SK-N-SH treated with all-trans-retinoic acid at 6 μM for 48 hours (cell line): ENCODE measurements at regions not wholly inside any gene's neighbourhood (a gene's known extent, or its start where the extent isn't known, plus 50 kb on each side); places are given as distances from the start of the nearest gene placed in this dataset.

Experiments used
- ATAC-seq: fragments of 200-7000 bp; cut with Tn5 transposase; 3 replicates; pipeline ENCODE4 v1.9.1; 2020; ENCODE audit warnings: mild to moderate bottlenecking, moderate library complexity
- ARNTL ChIP-seq: fragments of 450-650 bp; formaldehyde crosslinking; IDR thresholded peaks from 2 replicates; pipeline ENCODE4 v1.5.0; 2020; ENCODE audit warnings: low read depth, mild to moderate bottlenecking, moderate library complexity, borderline replicate concordance
- BACH2 ChIP-seq: fragments of 250-450 bp; sonication (Bioruptor Pico); IDR thresholded peaks from 2 replicates; pipeline ENCODE4 v1.9.0; 2021; ENCODE audit warnings: mild to moderate bottlenecking, borderline replicate concordance
- CSDC2 ChIP-seq: fragments of 250-450 bp; sonication (Bioruptor Pico); IDR thresholded peaks from 2 replicates; pipeline ENCODE4 v1.5.0; 2020; ENCODE audit warnings: mild to moderate bottlenecking, moderate library complexity
- ESRRG ChIP-seq: fragments of 250-450 bp; sonication (Bioruptor Pico); IDR thresholded peaks from 2 replicates; pipeline ENCODE4 v1.6.1; 2021; ENCODE audit warnings: mild to moderate bottlenecking
- GLIS3 ChIP-seq: fragments of 250-450 bp; sonication (Bioruptor Pico); IDR thresholded peaks from 2 replicates; pipeline ENCODE4 v1.5.0; 2020; ENCODE audit warnings: mild to moderate bottlenecking, moderate library complexity
- ISL1 ChIP-seq: fragments of 250-450 bp; sonication (Bioruptor Pico); IDR thresholded peaks from 2 replicates; pipeline ENCODE4 v2.1.2; 2022; ENCODE audit warnings: mild to moderate bottlenecking, moderate library complexity
- OSR1 ChIP-seq: fragments of 250-450 bp; sonication (Bioruptor Pico); IDR thresholded peaks from 2 replicates; pipeline ENCODE4 v1.8.0; 2022; ENCODE audit warnings: moderate library complexity, mild to moderate bottlenecking, inconsistent platforms
- PATZ1 ChIP-seq: fragments of 250-450 bp; sonication (Bioruptor Pico); IDR thresholded peaks from 2 replicates; pipeline ENCODE4 v1.8.0; 2020; ENCODE audit warnings: mild to moderate bottlenecking, moderate library complexity, borderline replicate concordance
- POU6F1 ChIP-seq: fragments of 250-450 bp; sonication (Bioruptor Pico); IDR thresholded peaks from 2 replicates; pipeline ENCODE4 v1.8.0; 2021; ENCODE audit warnings: low read depth, mild to moderate bottlenecking, moderate library complexity, borderline replicate concordance
- PPARA ChIP-seq: fragments of 250-450 bp; sonication (Bioruptor Pico); IDR thresholded peaks from 2 replicates; pipeline ENCODE4 v1.5.0; 2020; ENCODE audit warnings: mild to moderate bottlenecking, borderline replicate concordance
- RARB ChIP-seq: fragments of 250-450 bp; sonication (Bioruptor Pico); IDR thresholded peaks from 2 replicates; pipeline ENCODE4 v1.8.0; 2021; ENCODE audit warnings: mild to moderate bottlenecking, moderate library complexity
- SNAI2 ChIP-seq: fragments of 250-450 bp; sonication (Bioruptor Pico); IDR thresholded peaks from 2 replicates; pipeline ENCODE4 v1.5.0; 2020; ENCODE audit warnings: mild to moderate bottlenecking, moderate library complexity
- TCF4 ChIP-seq: fragments of 250-450 bp; sonication (Bioruptor Pico); IDR thresholded peaks from 2 replicates; pipeline ENCODE4 v1.8.0; 2021; ENCODE audit warnings: mild to moderate bottlenecking, moderate library complexity, borderline replicate concordance
- TOX ChIP-seq: fragments of 250-450 bp; sonication (Bioruptor Pico); IDR thresholded peaks from 2 replicates; pipeline ENCODE4 v1.8.0; 2021; ENCODE audit warnings: mild to moderate bottlenecking, moderate library complexity, borderline replicate concordance
- ZC3H10 ChIP-seq: fragments of 250-450 bp; sonication (Bioruptor Pico); IDR thresholded peaks from 2 replicates; pipeline ENCODE4 v1.5.1; 2021; ENCODE audit warnings: mild to moderate bottlenecking, moderate library complexity
- ZFP3 ChIP-seq: fragments of 250-450 bp; sonication (Bioruptor Pico); IDR thresholded peaks from 2 replicates; pipeline ENCODE4 v1.5.0; 2020; ENCODE audit warnings: mild to moderate bottlenecking, moderate library complexity
- ZFP30 ChIP-seq: fragments of 450-650 bp; formaldehyde crosslinking; IDR thresholded peaks from 2 replicates; pipeline ENCODE4 v1.5.0; 2022; ENCODE audit warnings: mild to moderate bottlenecking, moderate library complexity
- ZNF565 ChIP-seq: fragments of 450-650 bp; formaldehyde crosslinking; conservative IDR thresholded peaks from 2 replicates; pipeline ENCODE4 v1.5.0; 2020; ENCODE audit warnings: low read depth, mild to moderate bottlenecking, moderate library complexity
- ZNF70 ChIP-seq: fragments of 450-650 bp; formaldehyde crosslinking; IDR thresholded peaks from 2 replicates; pipeline ENCODE4 v1.5.0; 2020; ENCODE audit warnings: mild to moderate bottlenecking, moderate library complexity
- ZNF8 ChIP-seq: fragments of 450-650 bp; formaldehyde crosslinking; IDR thresholded peaks from 2 replicates; pipeline ENCODE4 v1.5.0; 2020; ENCODE audit warnings: mild to moderate bottlenecking, moderate library complexity
- TF ChIP-seq, protein P1 (sequence below): fragments of 250-450 bp; sonication (Bioruptor Pico); IDR thresholded peaks from 2 replicates; pipeline ENCODE4 v1.5.1; 2020; ENCODE audit warnings: low read depth, mild to moderate bottlenecking, moderate library complexity
- TF ChIP-seq, protein P2 (sequence below): fragments of 250-450 bp; sonication (Bioruptor Pico); IDR thresholded peaks from 2 replicates; pipeline ENCODE4 v1.5.1; 2021; ENCODE audit warnings: mild to moderate bottlenecking, moderate library complexity
- TF ChIP-seq, protein P3 (sequence below): fragments of 250-450 bp; sonication (Bioruptor Pico); IDR thresholded peaks from 2 replicates; pipeline ENCODE4 v1.5.0; 2020; ENCODE audit warnings: mild to moderate bottlenecking, moderate library complexity

- no peak for TF ChIP-seq ESRRG (CRISPR knock-in tag)
- TF ChIP-seq, protein P1, sequence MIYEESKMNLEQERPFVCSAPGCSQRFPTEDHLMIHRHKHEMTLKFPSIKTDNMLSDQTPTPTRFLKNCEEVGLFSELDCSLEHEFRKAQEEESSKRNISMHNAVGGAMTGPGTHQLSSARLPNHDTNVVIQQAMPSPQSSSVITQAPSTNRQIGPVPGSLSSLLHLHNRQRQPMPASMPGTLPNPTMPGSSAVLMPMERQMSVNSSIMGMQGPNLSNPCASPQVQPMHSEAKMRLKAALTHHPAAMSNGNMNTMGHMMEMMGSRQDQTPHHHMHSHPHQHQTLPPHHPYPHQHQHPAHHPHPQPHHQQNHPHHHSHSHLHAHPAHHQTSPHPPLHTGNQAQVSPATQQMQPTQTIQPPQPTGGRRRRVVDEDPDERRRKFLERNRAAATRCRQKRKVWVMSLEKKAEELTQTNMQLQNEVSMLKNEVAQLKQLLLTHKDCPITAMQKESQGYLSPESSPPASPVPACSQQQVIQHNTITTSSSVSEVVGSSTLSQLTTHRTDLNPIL (CRISPR knock-in tag), result no peak
- no peak for TF ChIP-seq ZC3H10
- no peak for TF ChIP-seq RARB (CRISPR knock-in tag)
- no peak for TF ChIP-seq SNAI2
- TF ChIP-seq ZNF565 (CRISPR knock-in tag), result no peak
- TF ChIP-seq OSR1 (CRISPR knock-in tag), result no peak
- no peak for TF ChIP-seq ISL1
- TF ChIP-seq ZNF70 (CRISPR knock-in tag), result no peak
- TF ChIP-seq GLIS3 (CRISPR knock-in tag), result no peak
- no peak for TF ChIP-seq CSDC2 (CRISPR knock-in tag)
- TF ChIP-seq ZNF8 (CRISPR knock-in tag), result no peak
- TF ChIP-seq, protein P2, sequence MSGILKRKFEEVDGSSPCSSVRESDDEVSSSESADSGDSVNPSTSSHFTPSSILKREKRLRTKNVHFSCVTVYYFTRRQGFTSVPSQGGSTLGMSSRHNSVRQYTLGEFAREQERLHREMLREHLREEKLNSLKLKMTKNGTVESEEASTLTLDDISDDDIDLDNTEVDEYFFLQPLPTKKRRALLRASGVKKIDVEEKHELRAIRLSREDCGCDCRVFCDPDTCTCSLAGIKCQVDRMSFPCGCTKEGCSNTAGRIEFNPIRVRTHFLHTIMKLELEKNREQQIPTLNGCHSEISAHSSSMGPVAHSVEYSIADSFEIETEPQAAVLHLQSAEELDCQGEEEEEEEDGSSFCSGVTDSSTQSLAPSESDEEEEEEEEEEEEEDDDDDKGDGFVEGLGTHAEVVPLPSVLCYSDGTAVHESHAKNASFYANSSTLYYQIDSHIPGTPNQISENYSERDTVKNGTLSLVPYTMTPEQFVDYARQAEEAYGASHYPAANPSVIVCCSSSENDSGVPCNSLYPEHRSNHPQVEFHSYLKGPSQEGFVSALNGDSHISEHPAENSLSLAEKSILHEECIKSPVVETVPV, result no peak
- TF ChIP-seq BACH2, result no peak
- TF ChIP-seq ZFP3 (CRISPR knock-in tag), result no peak
- TF ChIP-seq, protein P3, sequence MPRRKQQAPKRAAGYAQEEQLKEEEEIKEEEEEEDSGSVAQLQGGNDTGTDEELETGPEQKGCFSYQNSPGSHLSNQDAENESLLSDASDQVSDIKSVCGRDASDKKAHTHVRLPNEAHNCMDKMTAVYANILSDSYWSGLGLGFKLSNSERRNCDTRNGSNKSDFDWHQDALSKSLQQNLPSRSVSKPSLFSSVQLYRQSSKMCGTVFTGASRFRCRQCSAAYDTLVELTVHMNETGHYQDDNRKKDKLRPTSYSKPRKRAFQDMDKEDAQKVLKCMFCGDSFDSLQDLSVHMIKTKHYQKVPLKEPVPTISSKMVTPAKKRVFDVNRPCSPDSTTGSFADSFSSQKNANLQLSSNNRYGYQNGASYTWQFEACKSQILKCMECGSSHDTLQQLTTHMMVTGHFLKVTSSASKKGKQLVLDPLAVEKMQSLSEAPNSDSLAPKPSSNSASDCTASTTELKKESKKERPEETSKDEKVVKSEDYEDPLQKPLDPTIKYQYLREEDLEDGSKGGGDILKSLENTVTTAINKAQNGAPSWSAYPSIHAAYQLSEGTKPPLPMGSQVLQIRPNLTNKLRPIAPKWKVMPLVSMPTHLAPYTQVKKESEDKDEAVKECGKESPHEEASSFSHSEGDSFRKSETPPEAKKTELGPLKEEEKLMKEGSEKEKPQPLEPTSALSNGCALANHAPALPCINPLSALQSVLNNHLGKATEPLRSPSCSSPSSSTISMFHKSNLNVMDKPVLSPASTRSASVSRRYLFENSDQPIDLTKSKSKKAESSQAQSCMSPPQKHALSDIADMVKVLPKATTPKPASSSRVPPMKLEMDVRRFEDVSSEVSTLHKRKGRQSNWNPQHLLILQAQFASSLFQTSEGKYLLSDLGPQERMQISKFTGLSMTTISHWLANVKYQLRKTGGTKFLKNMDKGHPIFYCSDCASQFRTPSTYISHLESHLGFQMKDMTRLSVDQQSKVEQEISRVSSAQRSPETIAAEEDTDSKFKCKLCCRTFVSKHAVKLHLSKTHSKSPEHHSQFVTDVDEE (CRISPR knock-in tag), result no peak
- no peak for TF ChIP-seq ZFP30 (CRISPR knock-in tag)
- no peak for ATAC-seq
These were observed 131.6 kb upstream of the FRMD6 start for GRCh38 chr14:51520087-51520486.

GRCh38 chr14:51521764-51522163 lies 129.9 kb upstream of the FRMD6 start:
- ATAC-seq, result peak; percentile 96

More at GRCh38 chr14:51521764-51522163, 129.9 kb upstream of the FRMD6 start:
- no peak for TF ChIP-seq ZFP30 (CRISPR knock-in tag)
- no peak for TF ChIP-seq ZNF565 (CRISPR knock-in tag)
- TF ChIP-seq ARNTL (CRISPR knock-in tag), result no peak
- no peak for TF ChIP-seq POU6F1 (CRISPR knock-in tag)
- no peak for TF ChIP-seq CSDC2 (CRISPR knock-in tag)
- TF ChIP-seq PPARA (CRISPR knock-in tag), result no peak
- peak; percentile 55; the same call in 1 of the 2 replicates for TF ChIP-seq ZC3H10
- TF ChIP-seq PATZ1, result peak; percentile 91; the same call in 1 of the 2 replicates
- no peak for TF ChIP-seq RARB (CRISPR knock-in tag)
- TF ChIP-seq, protein P3 (CRISPR knock-in tag), result no peak
- TF ChIP-seq, protein P1 (CRISPR knock-in tag), result no peak
- peak; percentile 79; the same call in 1 of the 2 replicates for TF ChIP-seq TOX (CRISPR knock-in tag)
- no peak for TF ChIP-seq BACH2
- TF ChIP-seq ZFP3 (CRISPR knock-in tag), result no peak
- TF ChIP-seq, protein P2, result no peak
- TF ChIP-seq ZNF8 (CRISPR knock-in tag), result no peak
- TF ChIP-seq OSR1 (CRISPR knock-in tag), result no peak
- TF ChIP-seq ESRRG (CRISPR knock-in tag), result no peak
- 0 out of 2 replicates have a peak, but pooled peaks have one; percentile 42 for TF ChIP-seq TCF4 (CRISPR knock-in tag)
- peak; percentile 82 for TF ChIP-seq ISL1
- TF ChIP-seq ZNF70 (CRISPR knock-in tag), result no peak
- TF ChIP-seq GLIS3 (CRISPR knock-in tag), result no peak
- TF ChIP-seq SNAI2, result no peak
